Ishikawa (cell line): ENCODE measurements at regions not wholly inside any gene's neighbourhood (a gene's known extent, or its start where the extent isn't known, plus 50 kb on each side); places are given as distances from the start of the nearest gene placed in this dataset.

Experiments
- CEBPB ChIP-seq: IDR thresholded peaks from 2 replicates; pipeline ENCODE4 v1.6.1; 2012
- CREB1 ChIP-seq: IDR thresholded peaks from 2 replicates; pipeline ENCODE4 v1.6.1; 2012; ENCODE audit warnings: low read depth
- EP300 ChIP-seq: IDR thresholded peaks from 2 replicates; pipeline ENCODE4 v1.6.1; 2012; ENCODE audit warnings: borderline replicate concordance
- NFIC ChIP-seq: IDR thresholded peaks from 2 replicates; pipeline ENCODE4 v1.6.1; 2012
- RAD21 ChIP-seq: IDR thresholded peaks from 2 replicates; pipeline ENCODE4 v1.6.1; 2012; ENCODE audit warnings: low read depth
- TAF1 ChIP-seq: IDR thresholded peaks from 2 replicates; pipeline ENCODE4 v1.6.1; 2012; ENCODE audit warnings: low read depth, mild to moderate bottlenecking
- TEAD4 ChIP-seq: IDR thresholded peaks from 2 replicates; pipeline ENCODE4 v1.6.1; 2012
- TF ChIP-seq, protein P1 (sequence below): IDR thresholded peaks from 2 replicates; pipeline ENCODE4 v1.6.1; 2012

GRCh38 chr18:2144811-2145210, 426.5 kb downstream of the METTL4 start:
- no peak for TF ChIP-seq EP300
- TF ChIP-seq RAD21 = no peak
- TF ChIP-seq TEAD4 = no peak
- TF ChIP-seq TAF1 = no peak
- no peak for TF ChIP-seq CEBPB
- TF ChIP-seq NFIC = no peak
- TF ChIP-seq, protein P1, sequence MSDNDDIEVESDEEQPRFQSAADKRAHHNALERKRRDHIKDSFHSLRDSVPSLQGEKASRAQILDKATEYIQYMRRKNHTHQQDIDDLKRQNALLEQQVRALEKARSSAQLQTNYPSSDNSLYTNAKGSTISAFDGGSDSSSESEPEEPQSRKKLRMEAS = no peak
- TF ChIP-seq CREB1 = no peak
